ENCODE measurements at regions not wholly inside any gene's neighbourhood (a gene's known extent, or its start where the extent isn't known, plus 50 kb on each side); places are given as distances from the start of the nearest gene placed in this dataset.

DNA sequence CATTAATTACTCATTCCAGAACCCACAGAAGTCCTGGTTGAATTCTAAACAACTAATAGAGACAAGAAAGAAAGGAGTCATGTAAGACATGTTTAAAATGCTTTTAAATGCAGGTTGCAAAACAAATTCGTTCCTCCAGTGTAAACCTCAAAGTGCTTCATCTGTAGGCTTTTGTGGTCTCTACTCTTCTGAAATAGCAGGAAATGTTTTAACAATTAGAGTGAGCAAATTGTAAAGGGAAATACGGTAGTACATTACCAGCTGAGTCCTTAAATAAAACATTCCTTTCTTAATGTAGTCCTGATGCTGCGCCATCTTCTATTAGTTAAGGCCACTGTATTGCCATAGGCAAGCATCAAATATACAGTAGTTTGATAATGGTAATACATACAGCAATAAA, 1934.2 kb upstream of the SEL1L start:
- H3K36me3 ChIP-seq = no peaks in the 10 kb centered on the region
- no peaks in the 10 kb centered on the region for H3K9me3 ChIP-seq
- H3K27me3 ChIP-seq = no peaks in the 10 kb centered on the region
- intact Hi-C loops (cut with DNase I) = no loop called here
- no peak for DNase-seq
- no peak overlapping the region for H3K27ac ChIP-seq
- H3K4me1 ChIP-seq = no peaks in the 10 kb centered on the region
- no peak for TF ChIP-seq CTCF (IDR thresholded peaks at IDR 0.05)
- H3K9ac ChIP-seq (ENCODE audit: low read depth in 2 of 2, low read length in 2 of 2) = no peak overlapping the region
- H3K4me3 ChIP-seq = no peak overlapping the region

GRCh38 chr14:83470466-83470865, 1936.8 kb upstream of the SEL1L start:
- H3K9me3 ChIP-seq = no peaks in the 10 kb centered on the region
- no peak overlapping the region for H3K9ac ChIP-seq (ENCODE audit: low read depth in 2 of 2, low read length in 2 of 2)
- no peak overlapping the region for H3K4me3 ChIP-seq
- no peak overlapping the region for H3K27ac ChIP-seq
- intact Hi-C loops (cut with DNase I) = no loop called here
- TF ChIP-seq CTCF (IDR thresholded peaks at IDR 0.05) = no peak
- no peaks in the 10 kb centered on the region for H3K27me3 ChIP-seq
- no peaks in the 10 kb centered on the region for H3K4me1 ChIP-seq
- no peak for DNase-seq
- no peaks in the 10 kb centered on the region for H3K36me3 ChIP-seq

DNA sequence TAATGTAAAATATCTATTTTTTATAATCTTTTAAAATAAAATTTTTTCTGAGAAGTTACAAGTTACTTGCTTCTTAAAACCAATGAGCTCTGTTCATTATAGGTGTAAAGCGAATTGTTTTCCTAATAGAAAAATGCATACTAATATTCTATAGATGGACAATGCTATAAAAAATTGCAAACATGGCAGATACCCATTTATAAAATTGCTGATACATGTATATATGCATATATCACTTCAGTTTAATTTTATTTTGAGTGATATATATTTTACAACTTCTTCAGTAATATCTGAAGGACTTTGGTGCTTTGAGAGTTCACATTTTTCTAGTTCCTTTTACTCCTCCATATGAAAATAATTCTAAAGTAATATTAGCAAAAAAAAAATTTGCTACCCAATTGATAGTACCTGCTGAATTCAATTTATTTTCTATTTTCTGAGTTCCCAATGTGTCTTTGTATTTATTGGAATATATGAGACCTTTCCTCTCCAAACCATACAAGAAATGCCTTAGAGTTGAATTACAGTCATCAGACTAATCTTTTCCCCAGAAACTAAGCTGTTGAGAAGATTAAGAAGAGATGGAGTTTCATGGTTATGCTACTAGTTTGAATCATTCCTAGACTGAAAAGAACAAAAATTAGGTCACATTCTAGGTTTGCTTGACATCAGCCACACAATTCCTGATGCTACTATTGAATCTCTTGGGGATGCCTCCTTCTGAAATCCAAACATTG, 1937.5 kb upstream of the SEL1L start:
- no peak overlapping the region for H3K27ac ChIP-seq
- intact Hi-C loops (cut with DNase I) = no loop called here
- H3K4me1 ChIP-seq = no peaks in the 10 kb centered on the region
- no peaks in the 10 kb centered on the region for H3K36me3 ChIP-seq
- H3K9me3 ChIP-seq = no peaks in the 10 kb centered on the region
- no peak for DNase-seq
- H3K9ac ChIP-seq (ENCODE audit: low read depth in 2 of 2, low read length in 2 of 2) = no peak overlapping the region
- no peaks in the 10 kb centered on the region for H3K27me3 ChIP-seq
- no peak overlapping the region for H3K4me3 ChIP-seq
- TF ChIP-seq CTCF (IDR thresholded peaks at IDR 0.05) = no peak

- TF ChIP-seq CTCF (IDR thresholded peaks at IDR 0.05) = no peak
Measured at GRCh38 chr14:83473416-83474235, 1940.0 kb upstream of the SEL1L start.

DNA sequence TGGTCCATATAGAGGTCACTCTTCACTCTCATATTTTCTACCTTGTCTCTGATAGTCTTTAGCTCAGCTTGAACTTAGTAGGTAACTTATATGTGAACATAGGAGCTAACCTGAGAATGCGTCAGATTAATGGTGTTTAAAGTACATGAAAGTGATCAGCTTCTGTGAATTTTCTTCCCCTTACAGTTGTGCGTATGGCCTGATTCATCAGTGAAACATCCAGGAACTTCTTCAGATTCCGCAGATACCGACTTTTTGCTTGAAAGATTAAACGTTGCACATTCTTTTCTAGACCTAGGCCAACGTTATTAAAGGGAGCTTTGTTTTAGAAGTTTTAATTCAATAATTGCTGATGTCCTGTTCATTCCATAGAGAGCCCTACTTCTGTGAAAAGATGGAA, 1945.1 kb upstream of the SEL1L start:
- H3K4me3 ChIP-seq = no peak overlapping the region
- no peaks in the 10 kb centered on the region for H3K27me3 ChIP-seq
- no peaks in the 10 kb centered on the region for H3K36me3 ChIP-seq
- DNase-seq = no peak
- H3K4me1 ChIP-seq = no peaks in the 10 kb centered on the region
- no peak overlapping the region for H3K27ac ChIP-seq
- H3K9ac ChIP-seq (ENCODE audit: low read depth in 2 of 2, low read length in 2 of 2) = no peak overlapping the region
- H3K9me3 ChIP-seq = no peaks in the 10 kb centered on the region
- intact Hi-C loops (cut with DNase I) = no loop called here
- TF ChIP-seq CTCF (IDR thresholded peaks at IDR 0.05) = no peak

More at GRCh38 chr14:83473416-83474235, 1940.0 kb upstream of the SEL1L start:
- Histone ChIP-seq H3K36me3 (no peaks in the 10 kb centered on the region), H3K9ac (ENCODE audit: low read depth in 2 of 2, low read length in 2 of 2) (no peak overlapping the region), H3K4me3 (no peak overlapping the region), H3K9me3 (no peaks in the 10 kb centered on the region), H3K27ac (no peak overlapping the region), H3K27me3 (no peaks in the 10 kb centered on the region), H3K4me1 (no peaks in the 10 kb centered on the region)
- DNase-seq = no peak
- intact Hi-C loops (cut with DNase I) = no loop called here
